Endothelial cell of umbilical vein (primary cell): ENCODE measurements at regions not wholly inside any gene's neighbourhood (a gene's known extent, or its start where the extent isn't known, plus 50 kb on each side); places are given as distances from the start of the nearest gene placed in this dataset.

Experiments used
- CTCF ChIP-seq, 2 donors: IDR thresholded peaks; 1 replicate in 1 of 2; 2 replicates in 1 of 2; pipeline ENCODE4 v1.5.1; 2011; ENCODE audit warnings: low read length in 2 of 2, mild to moderate bottlenecking in 2 of 2, moderate library complexity in 2 of 2, control low read depth in 1 of 2, inconsistent platforms in 1 of 2, low read depth in 1 of 2; ENCODE audit not compliant: insufficient read depth in 1 of 2; ENCODE audit errors: extremely low read depth in 1 of 2
- POLR2AphosphoS5 ChIP-seq: IDR thresholded peaks from 2 replicates; pipeline ENCODE4 v1.6.1; 2012; ENCODE audit warnings: low read depth, mild to moderate bottlenecking, control low read depth, low read length, moderate library complexity; ENCODE audit not compliant: insufficient read depth

- TF ChIP-seq CTCF (IDR thresholded peaks at IDR 0.05; ENCODE audit: extremely low read depth in 1 of 2, insufficient read depth in 1 of 2, low read depth in 1 of 2, low read length in 2 of 2) (no peak), POLR2AphosphoS5 (no peak)
Observed at GRCh38 chrX:38991656-38992440, 190.6 kb downstream of the MID1IP1 start.
